ENCODE measurements at regions not wholly inside any gene's neighbourhood (a gene's known extent, or its start where the extent isn't known, plus 50 kb on each side); places are given as distances from the start of the nearest gene placed in this dataset.

- TF ChIP-seq REST (IDR thresholded peaks at IDR 0.05; ENCODE audit: low read depth, low read length) (no peak), POLR2A (IDR thresholded peaks at IDR 0.05; ENCODE audit: low read depth, low read length) (no peak), RELB (IDR thresholded peaks at IDR 0.05; ENCODE audit: low read depth) (no peak), BCL11A (IDR thresholded peaks at IDR 0.05; ENCODE audit: low read depth, low read length) (no peak), JUND (IDR thresholded peaks at IDR 0.05; ENCODE audit: low read depth, low read length) (no peak)
- TF ChIP-seq, protein P1, sequence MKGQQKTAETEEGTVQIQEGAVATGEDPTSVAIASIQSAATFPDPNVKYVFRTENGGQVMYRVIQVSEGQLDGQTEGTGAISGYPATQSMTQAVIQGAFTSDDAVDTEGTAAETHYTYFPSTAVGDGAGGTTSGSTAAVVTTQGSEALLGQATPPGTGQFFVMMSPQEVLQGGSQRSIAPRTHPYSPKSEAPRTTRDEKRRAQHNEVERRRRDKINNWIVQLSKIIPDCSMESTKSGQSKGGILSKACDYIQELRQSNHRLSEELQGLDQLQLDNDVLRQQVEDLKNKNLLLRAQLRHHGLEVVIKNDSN (IDR thresholded peaks at IDR 0.05; ENCODE audit: borderline replicate concordance, extremely low read length, insufficient read depth, low read depth, low read length) = no peak
Observed at GRCh38 chr11:44445500-44446365, 119.7 kb upstream of the CD82 start.

Data from GM12878 (cell line).